ENCODE measurements at regions not wholly inside any gene's neighbourhood (a gene's known extent, or its start where the extent isn't known, plus 50 kb on each side); places are given as distances from the start of the nearest gene placed in this dataset.

DNA sequence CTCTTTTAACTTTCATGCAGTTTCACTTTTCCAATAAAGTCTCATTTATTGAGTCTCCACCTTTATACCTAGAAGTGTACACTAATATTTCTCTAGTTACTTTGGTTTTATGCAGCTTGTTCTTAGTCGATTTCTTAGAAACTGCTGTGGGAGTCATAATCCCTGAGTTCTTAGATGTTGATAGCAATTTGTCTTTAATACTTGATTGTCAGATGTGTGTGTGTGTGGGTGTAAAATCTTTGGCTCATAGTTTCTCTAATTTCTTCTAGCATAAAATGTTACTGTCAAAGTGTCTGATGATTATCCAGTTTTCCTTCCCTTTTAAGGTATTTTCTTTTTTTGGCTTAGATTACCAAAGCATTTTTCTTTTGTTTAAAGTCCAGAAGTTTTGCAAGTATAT, 473.8 kb upstream of the PTCHD4 start:
- H3K9me3 ChIP-seq = no peaks in the 10 kb centered on the region
- H3K4me3 ChIP-seq = no peak overlapping the region
- 20 to 39% methylated on average over 1 of the region's 1 CpG for WGBS, 2 donors (ENCODE audit: low coverage in 1 of 2)
- H3K27ac ChIP-seq = no peak overlapping the region
- H3K27me3 ChIP-seq = no peaks in the 10 kb centered on the region
- no peaks in the 10 kb centered on the region for H3K4me1 ChIP-seq
- TF ChIP-seq EP300 (IDR thresholded peaks at IDR 0.05) = no peak
- TF ChIP-seq, protein P1, sequence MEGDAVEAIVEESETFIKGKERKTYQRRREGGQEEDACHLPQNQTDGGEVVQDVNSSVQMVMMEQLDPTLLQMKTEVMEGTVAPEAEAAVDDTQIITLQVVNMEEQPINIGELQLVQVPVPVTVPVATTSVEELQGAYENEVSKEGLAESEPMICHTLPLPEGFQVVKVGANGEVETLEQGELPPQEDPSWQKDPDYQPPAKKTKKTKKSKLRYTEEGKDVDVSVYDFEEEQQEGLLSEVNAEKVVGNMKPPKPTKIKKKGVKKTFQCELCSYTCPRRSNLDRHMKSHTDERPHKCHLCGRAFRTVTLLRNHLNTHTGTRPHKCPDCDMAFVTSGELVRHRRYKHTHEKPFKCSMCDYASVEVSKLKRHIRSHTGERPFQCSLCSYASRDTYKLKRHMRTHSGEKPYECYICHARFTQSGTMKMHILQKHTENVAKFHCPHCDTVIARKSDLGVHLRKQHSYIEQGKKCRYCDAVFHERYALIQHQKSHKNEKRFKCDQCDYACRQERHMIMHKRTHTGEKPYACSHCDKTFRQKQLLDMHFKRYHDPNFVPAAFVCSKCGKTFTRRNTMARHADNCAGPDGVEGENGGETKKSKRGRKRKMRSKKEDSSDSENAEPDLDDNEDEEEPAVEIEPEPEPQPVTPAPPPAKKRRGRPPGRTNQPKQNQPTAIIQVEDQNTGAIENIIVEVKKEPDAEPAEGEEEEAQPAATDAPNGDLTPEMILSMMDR (IDR thresholded peaks at IDR 0.05) = no peak
- TF ChIP-seq POLR2AphosphoS5 (IDR thresholded peaks at IDR 0.05) = no peak
- TF ChIP-seq POLR2A (IDR thresholded peaks at IDR 0.05) = no peak
- H3K36me3 ChIP-seq = no peaks in the 10 kb centered on the region
- no peak for ATAC-seq

DNA sequence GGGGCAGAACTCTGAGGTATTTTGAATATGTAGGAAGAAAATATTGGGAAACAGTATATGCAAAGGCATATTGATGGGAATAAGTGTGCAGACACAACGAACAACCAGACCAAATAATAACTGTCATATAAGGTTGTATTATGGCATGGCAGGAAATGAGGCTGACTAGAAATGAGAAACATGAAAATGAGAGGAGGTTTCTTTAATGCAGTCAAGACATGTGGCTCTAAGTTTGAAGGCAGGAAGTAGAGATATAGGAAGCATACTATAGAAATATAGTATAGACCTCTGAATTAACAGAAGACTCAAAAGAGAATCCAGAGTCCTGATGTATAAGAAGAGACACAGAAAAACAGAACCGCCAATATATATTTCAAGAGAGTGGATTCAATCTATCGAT, 459.7 kb upstream of the PTCHD4 start:
- ATAC-seq = no peak
- no peak overlapping the region for H3K4me3 ChIP-seq
- no peaks in the 10 kb centered on the region for H3K4me1 ChIP-seq
- no peak overlapping the region for H3K27ac ChIP-seq
- WGBS, 2 donors (ENCODE audit: low coverage in 1 of 2) = 73 to 81% methylated on average over 3 of the region's 3 CpGs
- H3K36me3 ChIP-seq = no peaks in the 10 kb centered on the region
- TF ChIP-seq POLR2AphosphoS5 (IDR thresholded peaks at IDR 0.05) (no peak), POLR2A (IDR thresholded peaks at IDR 0.05) (no peak), EP300 (IDR thresholded peaks at IDR 0.05) (no peak)
- TF ChIP-seq, protein P1 (IDR thresholded peaks at IDR 0.05) = no peak
- no peaks in the 10 kb centered on the region for H3K9me3 ChIP-seq
- H3K27me3 ChIP-seq = no peaks in the 10 kb centered on the region

DNA sequence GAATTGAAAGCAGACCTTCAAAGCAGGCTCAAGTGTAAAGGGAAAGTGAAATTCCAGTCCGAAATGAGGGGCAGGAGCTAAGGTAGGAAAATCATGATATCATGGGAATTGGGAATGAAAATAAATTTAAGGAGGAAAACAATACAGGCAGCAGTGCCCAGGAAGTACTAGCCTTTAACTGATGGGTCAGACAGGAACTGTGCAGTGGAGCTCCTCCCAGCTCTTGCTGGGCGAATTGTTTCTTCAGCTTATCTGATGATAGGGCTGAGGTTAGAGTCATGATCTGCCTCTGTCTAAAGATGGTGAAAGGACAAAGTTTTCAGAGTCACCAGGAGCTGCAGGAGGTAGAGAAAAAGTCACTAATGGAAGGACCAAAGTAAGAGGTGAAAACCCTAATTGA, 457.9 kb upstream of the PTCHD4 start:
- H3K4me1 ChIP-seq = no peaks in the 10 kb centered on the region
- TF ChIP-seq EP300 (IDR thresholded peaks at IDR 0.05) = no peak
- TF ChIP-seq, protein P1 (IDR thresholded peaks at IDR 0.05) = no peak
- H3K27ac ChIP-seq = no peak overlapping the region
- no peaks in the 10 kb centered on the region for H3K36me3 ChIP-seq
- no peaks in the 10 kb centered on the region for H3K9me3 ChIP-seq
- 67 to 71% methylated on average over 2 of the region's 2 CpGs for WGBS, 2 donors (ENCODE audit: low coverage in 1 of 2)
- H3K4me3 ChIP-seq = no peak overlapping the region
- no peaks in the 10 kb centered on the region for H3K27me3 ChIP-seq
- no peak for ATAC-seq

DNA sequence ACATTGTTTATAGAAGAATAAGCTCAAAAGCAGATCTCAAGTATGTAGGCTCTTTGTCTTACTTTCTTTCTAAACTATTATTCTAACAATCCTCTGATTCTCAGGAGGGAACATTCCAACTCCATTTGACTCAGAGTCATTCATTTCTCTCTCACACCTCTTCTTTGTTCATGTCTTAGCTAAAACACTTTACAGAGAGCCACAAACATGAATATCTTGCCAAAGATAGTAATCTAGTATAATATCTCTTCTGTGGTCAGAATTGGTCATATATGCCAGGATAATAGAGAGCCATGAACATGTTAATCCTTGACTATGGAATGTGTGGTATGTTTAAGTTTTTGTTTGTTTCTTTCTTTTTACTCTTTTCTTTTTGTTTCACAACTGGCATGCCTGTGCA, 456.0 kb upstream of the PTCHD4 start:
- H3K27me3 ChIP-seq = no peaks in the 10 kb centered on the region
- H3K36me3 ChIP-seq = no peaks in the 10 kb centered on the region
- H3K4me3 ChIP-seq = no peak overlapping the region
- no peaks in the 10 kb centered on the region for H3K9me3 ChIP-seq
- no peak overlapping the region for H3K27ac ChIP-seq
- TF ChIP-seq POLR2A (IDR thresholded peaks at IDR 0.05) = no peak
- TF ChIP-seq, protein P1 (IDR thresholded peaks at IDR 0.05) = no peak
- no peak for TF ChIP-seq POLR2AphosphoS5 (IDR thresholded peaks at IDR 0.05)
- TF ChIP-seq EP300 (IDR thresholded peaks at IDR 0.05) = no peak
- ATAC-seq = no peak
- no peaks in the 10 kb centered on the region for H3K4me1 ChIP-seq

DNA sequence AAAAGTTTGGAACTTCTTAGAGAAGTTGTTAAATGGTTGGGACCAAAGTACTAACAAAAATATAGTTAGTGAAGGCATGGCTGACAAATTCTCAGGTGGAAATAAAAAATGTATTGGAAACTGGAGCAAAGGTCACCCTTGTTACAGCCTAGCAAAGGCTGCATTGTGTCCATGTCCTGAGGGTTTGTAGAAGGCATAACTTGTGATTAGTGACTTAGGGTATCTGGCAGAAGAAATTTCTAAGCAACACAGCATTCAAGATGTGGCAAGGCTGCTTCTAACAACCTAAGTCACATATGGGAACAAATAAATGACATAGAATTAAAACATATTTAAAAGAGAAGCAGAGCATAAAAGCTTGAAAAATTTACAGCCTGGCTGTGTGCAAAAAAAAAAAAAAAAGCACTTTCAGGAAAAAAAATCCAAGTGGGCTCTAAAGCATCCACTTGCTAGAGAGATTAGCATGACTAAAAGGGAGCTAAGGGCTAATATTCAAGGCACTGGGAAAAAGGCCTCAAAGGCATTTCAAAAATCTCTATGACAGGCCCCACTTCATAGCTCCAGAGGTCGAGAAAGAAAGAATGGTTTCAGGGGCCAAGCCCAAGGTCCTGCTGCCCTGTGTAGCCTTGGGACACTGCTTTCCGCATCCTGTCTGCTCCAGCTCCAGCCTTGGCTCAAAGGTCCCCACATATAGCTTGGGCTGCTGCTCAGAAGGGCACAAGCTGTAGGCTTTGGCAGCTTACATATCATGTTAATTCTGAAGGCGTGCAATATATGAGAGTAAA, 453.2 kb upstream of the PTCHD4 start:
- no peak for TF ChIP-seq EP300 (IDR thresholded peaks at IDR 0.05)
- TF ChIP-seq, protein P1 (IDR thresholded peaks at IDR 0.05) = no peak
- no peak for TF ChIP-seq POLR2A (IDR thresholded peaks at IDR 0.05)
- no peak for TF ChIP-seq POLR2AphosphoS5 (IDR thresholded peaks at IDR 0.05)
- Histone ChIP-seq H3K4me3 (no peak overlapping the region), H3K27ac (no peak overlapping the region), H3K4me1 (no peaks in the 10 kb centered on the region), H3K27me3 (no peaks in the 10 kb centered on the region), H3K36me3 (no peaks in the 10 kb centered on the region), H3K9me3 (no peaks in the 10 kb centered on the region)
- no peak for ATAC-seq
- WGBS, 2 donors (ENCODE audit: low coverage in 1 of 2) = 25 to 85% methylated on average over 1 to 2 of the region's 3 CpGs

Data from gastroesophageal sphincter (tissue), 4 donors.